SKM-1 (cell line): ENCODE measurements at regions not wholly inside any gene's neighbourhood (a gene's known extent, or its start where the extent isn't known, plus 50 kb on each side); places are given as distances from the start of the nearest gene placed in this dataset.
"Not testable (repeated sequence)": the region's sequence is repeated elsewhere in the genome, so short reads cannot be mapped to it uniquely, and the experiment has no call there.

Experiments
- DNase-seq: peaks from one replicate; lab custom pipeline; 2025; ENCODE audit not compliant: unreplicated experiment; lab: John Stamatoyannopoulos, UW

GRCh38 chr1:53399370-53400133 lies 59.6 kb upstream of the DMRTB1 start:
- not testable (repeated sequence) for DNase-seq

- DNase-seq = no peak
These were observed 58.2 kb upstream of the DMRTB1 start for GRCh38 chr1:53400761-53401674.

- DNase-seq = no peak
These were observed 57.1 kb upstream of the DMRTB1 start for GRCh38 chr1:53401813-53402745.

GRCh38 chr1:53402891-53403655 lies 56.1 kb upstream of the DMRTB1 start:
- DNase-seq = no peak

GRCh38 chr1:53405737-53406136 lies 53.5 kb upstream of the DMRTB1 start:
- DNase-seq = no peak

- no peak for DNase-seq
These were observed 52.5 kb upstream of the DMRTB1 start for GRCh38 chr1:53406551-53407235.

- no peak for DNase-seq
These were observed 51.0 kb upstream of the DMRTB1 start for GRCh38 chr1:53408013-53408754.

GRCh38 chr1:53408755-53409129 lies 50.5 kb upstream of the DMRTB1 start:
- no peak for DNase-seq

- no peak for DNase-seq
These were observed 50.0 kb upstream of the DMRTB1 start for GRCh38 chr1:53409233-53409632.
